CD4-positive, alpha-beta T cell treated with Interleukin-15 for 4 hours (primary cell): ENCODE measurements at regions not wholly inside any gene's neighbourhood (a gene's known extent, or its start where the extent isn't known, plus 50 kb on each side); places are given as distances from the start of the nearest gene placed in this dataset.

Source experiments
- DNase-seq: peaks from one replicate; pipeline ENCODE4 v3.0.0-alpha.2; 2020; ENCODE audit warnings: low spot score

DNA sequence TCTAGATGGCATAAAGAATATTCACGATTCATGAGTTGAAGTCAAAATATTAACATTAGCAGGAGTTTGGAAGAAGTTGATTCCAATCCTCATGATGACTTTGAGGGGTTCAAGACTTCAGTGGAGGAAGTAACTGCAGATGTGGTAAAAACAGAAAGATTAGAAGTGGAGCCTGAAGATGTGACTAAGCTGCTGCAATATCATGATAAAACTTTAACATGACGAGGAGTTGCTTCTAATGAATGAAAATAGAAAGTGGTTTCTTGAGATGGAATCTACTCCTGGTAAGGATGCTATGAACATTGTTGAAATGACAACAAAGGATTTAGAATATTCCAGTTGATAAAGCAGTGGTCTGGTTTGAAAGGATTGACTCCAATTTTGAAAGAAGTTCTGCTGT lies 70.1 kb upstream of the TMLHE start:
- DNase-seq, result no peak

DNA sequence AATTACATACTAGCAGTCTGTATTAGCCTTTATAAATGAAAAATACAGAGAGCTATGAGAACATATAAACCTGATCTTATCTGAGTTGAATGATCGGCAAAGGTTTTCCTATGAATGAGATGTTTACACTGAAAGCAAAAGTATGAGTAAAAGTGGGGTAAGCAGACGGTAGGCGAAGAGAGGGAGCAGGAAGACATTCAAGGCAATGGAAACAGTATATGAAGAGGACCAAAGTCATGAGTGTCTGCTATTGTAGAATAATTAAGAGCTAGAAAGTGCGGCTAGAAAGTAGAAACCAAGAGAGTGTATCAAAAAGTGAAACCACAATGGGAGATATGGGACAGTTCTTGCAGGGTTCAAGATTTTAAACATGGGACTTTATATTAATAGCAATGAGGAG lies 67.0 kb upstream of the TMLHE start:
- no peak for DNase-seq

DNA sequence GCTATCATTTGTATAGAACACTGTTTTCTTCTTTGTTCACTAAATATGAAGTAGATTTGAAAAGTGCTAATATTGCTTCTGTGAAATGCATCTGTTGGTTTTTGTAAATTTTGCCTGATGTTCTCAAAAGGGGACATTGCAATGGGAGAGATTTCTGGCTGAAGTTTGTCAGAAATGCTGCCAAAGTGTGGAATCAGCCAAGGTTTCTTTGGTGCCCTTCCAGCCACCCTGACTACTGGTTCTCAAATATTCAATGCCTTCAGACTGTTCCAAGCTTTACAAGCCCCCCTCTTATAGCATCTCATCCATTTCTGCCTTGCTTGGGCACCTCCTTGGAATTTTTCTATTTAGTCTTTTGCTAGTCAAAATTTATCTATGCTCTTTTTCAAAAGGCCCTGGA lies 60.6 kb upstream of the TMLHE start:
- DNase-seq, result no peak

DNA sequence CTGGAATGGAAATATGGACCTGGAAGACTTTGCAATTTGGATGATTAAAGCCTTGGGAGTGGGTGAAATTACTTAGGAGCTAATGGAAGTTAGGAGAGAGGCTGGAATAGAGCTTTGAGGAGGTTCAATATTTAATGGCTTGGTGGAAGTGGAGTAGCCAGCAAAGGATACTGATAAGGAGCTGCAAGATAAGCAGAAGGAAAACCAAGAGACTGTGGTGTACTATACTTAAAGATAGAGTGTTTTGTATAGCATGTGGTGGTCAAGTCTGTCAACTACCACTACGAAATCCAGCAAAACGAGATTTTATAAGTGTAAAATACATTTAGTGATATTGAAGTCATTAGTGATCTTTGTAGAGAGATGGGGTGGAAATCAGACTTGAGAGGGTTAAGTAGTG lies 54.0 kb upstream of the TMLHE start:
- DNase-seq, result no peak
